Dendritic cell treated with granulocyte-macrophage colony-stimulating factor and Interleukin-4, amounts not matched to agents 40 ng/mL and 50 ng/mL, for 4 days (primary cell): ENCODE measurements at regions not wholly inside any gene's neighbourhood (a gene's known extent, or its start where the extent isn't known, plus 50 kb on each side); places are given as distances from the start of the nearest gene placed in this dataset.

ENCODE experiments used
- H3K27ac Mint-ChIP-seq: one replicate; pipeline ENCODE4 v1.8.0; 2022; ENCODE audit warnings: mild to moderate bottlenecking, mixed read lengths
- H3K27me3 Mint-ChIP-seq: one replicate; pipeline ENCODE4 v1.8.0; 2022; ENCODE audit warnings: mild to moderate bottlenecking, mixed read lengths
- H3K36me3 Mint-ChIP-seq: one replicate; pipeline ENCODE4 v1.8.0; 2022; ENCODE audit warnings: low read depth, mixed read lengths
- H3K4me1 Mint-ChIP-seq: one replicate; pipeline ENCODE4 v1.8.0; 2022; ENCODE audit warnings: low read depth, mixed read lengths
- H3K4me3 Mint-ChIP-seq: one replicate; pipeline ENCODE4 v1.8.0; 2022; ENCODE audit warnings: mild to moderate bottlenecking, moderate library complexity, mixed read lengths
- H3K9me3 Mint-ChIP-seq: one replicate; pipeline ENCODE4 v1.8.0; 2022; ENCODE audit warnings: mixed read lengths
- intact Hi-C: fragments of 100-400 bp; cut with micrococcal nuclease; formaldehyde crosslinking; loops from one replicate; pipeline ENCODE4 v1.15.0; 2022

DNA sequence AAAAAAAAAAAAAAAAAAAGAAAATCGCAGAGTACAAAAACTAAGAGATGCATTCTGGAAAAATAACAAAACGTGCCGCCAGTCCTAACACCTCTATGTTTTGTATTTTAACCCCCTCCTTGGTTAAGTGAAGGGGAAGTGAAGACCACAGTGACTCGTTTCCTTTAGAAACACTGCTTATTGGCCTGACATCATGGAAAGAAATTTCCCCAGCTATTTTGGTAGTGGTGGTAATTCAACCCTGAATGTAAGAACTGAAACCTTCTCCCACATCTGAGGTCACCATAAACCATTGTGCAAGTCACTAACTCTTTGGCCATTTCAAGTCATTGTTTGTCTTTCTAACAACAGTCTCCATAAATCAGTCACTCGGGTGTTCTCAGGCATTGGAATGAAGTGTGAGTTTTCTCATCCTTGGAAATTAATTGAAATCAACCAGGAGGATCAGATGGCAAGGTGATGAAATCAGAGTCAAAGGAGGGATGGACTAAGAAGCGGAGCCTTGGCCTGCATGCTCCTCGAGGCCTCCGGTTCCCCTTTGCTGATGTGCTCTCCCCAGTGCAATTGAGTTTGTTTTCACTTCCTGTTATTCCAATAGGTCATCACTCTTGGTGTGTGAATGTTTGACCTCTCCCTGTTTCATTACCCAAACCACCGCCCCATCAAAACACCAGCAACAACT is 443.9 kb downstream of the FGF9 start:
- peaks cover 52% of the 10 kb centered on the region for H3K27me3 Mint-ChIP-seq
- H3K4me3 Mint-ChIP-seq, result peak overlapping the region; percentile 34
- peaks cover 33% of the 10 kb centered on the region for H3K4me1 Mint-ChIP-seq
- H3K27ac Mint-ChIP-seq, result peak overlapping the region; percentile 96
- intact Hi-C loops, result loop anchor here (10.0 kb wide), 3 partner anchors 690 to 1260 kb away; no protein-coding TSS in a partner anchor
- H3K36me3 Mint-ChIP-seq, result no peaks in the 10 kb centered on the region
- H3K9me3 Mint-ChIP-seq, result peaks cover 8% of the 10 kb centered on the region

DNA sequence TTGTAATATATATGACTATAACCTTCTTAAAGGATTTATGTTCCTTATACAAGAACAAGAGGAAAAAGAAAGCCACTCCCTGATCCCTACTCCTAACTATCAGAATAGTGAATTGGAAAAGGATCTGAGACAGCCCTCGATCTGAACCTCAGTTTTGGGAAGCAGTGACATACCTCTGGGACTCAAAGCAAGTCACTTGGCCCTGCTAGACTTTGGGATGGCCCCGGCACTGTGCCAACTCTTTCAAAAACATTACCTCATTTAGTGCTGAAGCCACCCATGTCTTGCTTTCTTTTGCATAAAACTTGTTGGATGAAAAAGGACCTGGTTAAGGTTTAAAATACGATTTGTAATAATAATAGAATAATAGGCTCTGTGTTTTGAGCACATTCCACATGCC is 447.3 kb downstream of the FGF9 start:
- H3K36me3 Mint-ChIP-seq, result no peaks in the 10 kb centered on the region
- H3K4me1 Mint-ChIP-seq, result peaks cover 37% of the 10 kb centered on the region
- no peak overlapping the region for H3K27ac Mint-ChIP-seq
- no peak overlapping the region for H3K4me3 Mint-ChIP-seq
- peaks cover 5% of the 10 kb centered on the region for H3K9me3 Mint-ChIP-seq
- intact Hi-C loops, result loop anchor here (10.0 kb wide), 3 partner anchors 687 to 1257 kb away; no protein-coding TSS in a partner anchor
- H3K27me3 Mint-ChIP-seq, result peaks cover 48% of the 10 kb centered on the region

DNA sequence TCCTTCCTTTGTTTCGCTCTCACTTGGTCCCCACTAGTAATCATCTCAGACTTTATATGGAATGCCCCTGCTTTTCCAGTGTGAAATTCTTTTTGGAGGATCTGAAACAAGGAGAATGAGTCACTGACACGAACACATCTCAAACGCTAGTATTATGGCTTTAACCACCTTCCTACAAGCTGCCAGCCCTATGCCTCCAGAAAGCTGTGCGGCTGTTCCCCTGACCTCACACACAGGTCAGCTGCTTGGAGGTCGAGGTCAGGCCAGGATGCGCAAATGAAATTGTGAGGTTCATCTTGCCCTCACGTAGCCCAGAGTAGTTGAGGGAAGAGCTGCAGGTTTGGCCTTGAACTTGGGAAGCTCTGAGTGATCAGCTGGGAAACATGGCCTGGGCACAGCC is 449.8 kb downstream of the FGF9 start:
- Mint-ChIP-seq H3K9me3 (no peaks in the 10 kb centered on the region), H3K27ac (no peak overlapping the region), H3K36me3 (no peaks in the 10 kb centered on the region), H3K4me3 (no peak overlapping the region), H3K4me1 (peaks cover 14% of the 10 kb centered on the region), H3K27me3 (peaks cover 57% of the 10 kb centered on the region)
- intact Hi-C loops, result no loop called here

DNA sequence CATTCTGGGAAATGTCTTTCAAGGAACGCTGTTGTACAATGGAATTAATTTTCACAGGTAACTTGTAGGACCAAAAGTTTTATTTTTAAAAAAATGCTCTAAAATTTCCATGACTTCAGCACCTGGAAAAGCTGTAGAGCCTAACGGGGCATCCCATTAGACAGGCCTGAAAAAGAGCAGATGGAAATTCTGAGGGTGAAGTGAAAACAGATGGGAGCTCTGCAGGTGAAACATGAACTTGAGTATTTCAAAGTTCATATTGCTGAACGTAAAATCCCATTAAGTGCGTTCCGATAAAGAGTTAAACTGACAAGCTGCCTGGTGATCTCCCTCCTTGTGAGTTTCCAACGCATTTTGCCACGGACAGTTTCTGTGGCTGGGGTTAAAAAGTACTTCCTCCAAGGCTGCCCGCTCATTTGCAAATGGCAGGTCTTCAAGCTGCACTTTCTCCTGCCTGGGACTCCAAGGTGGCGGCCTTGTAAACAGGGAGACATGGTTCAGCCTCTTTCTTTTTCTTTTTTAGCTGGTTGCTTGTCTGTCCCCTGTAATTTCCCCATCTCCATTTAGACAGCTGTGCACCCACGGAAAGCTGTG is 450.4 kb downstream of the FGF9 start:
- Mint-ChIP-seq H3K27me3 (peaks cover 57% of the 10 kb centered on the region), H3K27ac (no peak overlapping the region), H3K36me3 (no peaks in the 10 kb centered on the region), H3K4me3 (no peak overlapping the region), H3K9me3 (no peaks in the 10 kb centered on the region), H3K4me1 (peaks cover 18% of the 10 kb centered on the region)
- intact Hi-C loops, result no loop called here

DNA sequence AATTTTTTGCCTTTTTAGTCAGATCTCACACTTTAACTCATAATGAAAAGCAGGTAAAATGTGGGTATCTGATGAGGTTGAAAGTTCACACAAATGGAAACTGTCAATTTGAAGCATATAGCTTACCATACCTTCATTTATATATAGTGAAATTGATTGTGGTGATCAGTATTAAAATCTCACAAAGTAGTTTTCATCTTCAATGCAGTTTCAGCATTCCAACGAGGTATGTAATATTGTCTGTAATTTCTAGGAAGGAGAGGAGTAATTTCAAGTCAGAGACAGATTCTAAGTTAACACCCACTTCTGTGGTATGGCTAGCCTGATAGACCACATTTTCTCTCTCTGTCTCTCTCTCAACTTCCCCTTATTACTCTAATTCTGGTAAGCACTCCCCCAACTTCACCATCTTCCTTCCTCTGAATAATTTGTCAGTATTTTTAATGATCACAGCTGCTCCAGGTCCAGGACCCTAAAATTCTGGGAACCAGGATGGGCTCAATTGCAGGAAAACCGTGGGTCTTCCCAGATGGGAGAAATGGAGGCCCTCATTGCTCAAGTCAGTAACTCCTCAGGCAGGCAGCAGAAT is 455.7 kb downstream of the FGF9 start:
- intact Hi-C loops, result loop anchor here (5.0 kb wide), 1 partner anchor 36 kb away; no protein-coding TSS in a partner anchor
- Mint-ChIP-seq H3K4me3 (no peak overlapping the region), H3K27ac (no peak overlapping the region)

DNA sequence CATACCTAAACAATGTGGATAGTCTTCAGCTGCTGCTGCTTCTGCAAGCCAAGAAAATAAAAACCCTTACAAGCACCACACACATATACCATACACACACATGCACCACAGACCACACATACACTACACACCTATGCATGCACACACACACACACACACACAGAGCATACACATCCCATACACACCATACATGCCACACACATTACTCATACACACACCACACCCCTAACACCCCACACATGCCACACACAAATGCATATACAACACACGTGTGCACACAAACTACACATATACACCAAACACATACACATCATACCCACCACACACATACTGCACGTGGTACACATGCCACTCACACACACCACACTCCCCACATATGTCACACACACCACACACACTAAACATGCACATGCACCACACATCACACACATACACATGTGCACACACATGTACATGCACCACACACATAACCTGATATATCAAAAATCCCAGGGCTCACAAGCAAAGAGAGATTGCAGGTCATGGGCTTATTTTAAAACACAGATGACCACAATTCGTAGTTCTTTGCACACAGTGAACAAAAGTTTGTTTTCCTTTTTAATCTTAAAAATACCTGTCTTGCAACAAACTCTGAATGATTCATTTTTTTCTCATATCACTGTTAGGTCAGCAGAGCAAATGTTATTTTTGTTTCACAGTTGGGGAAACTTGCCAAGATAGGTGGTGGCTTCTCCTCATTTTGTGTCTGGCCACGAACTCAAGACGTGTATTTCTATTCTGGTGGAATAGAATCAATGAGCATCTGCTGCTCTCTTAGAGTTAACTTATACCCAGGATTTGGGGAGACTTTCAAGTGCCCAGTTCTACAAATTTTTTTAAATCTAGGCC is 456.6 kb downstream of the FGF9 start:
- Mint-ChIP-seq H3K27me3 (peaks cover 37% of the 10 kb centered on the region), H3K9me3 (peaks cover 23% of the 10 kb centered on the region), H3K4me3 (no peak overlapping the region), H3K36me3 (no peaks in the 10 kb centered on the region), H3K4me1 (peaks cover 28% of the 10 kb centered on the region), H3K27ac (no peak overlapping the region)
- intact Hi-C loops, result loop anchor here (5.0 kb wide), 1 partner anchor 35 kb away; no protein-coding TSS in a partner anchor

More for the DNA sequence above, 455.7 kb downstream of the FGF9 start:
- Mint-ChIP-seq H3K4me1 (peaks cover 31% of the 10 kb centered on the region), H3K27me3 (peaks cover 40% of the 10 kb centered on the region), H3K9me3 (peaks cover 23% of the 10 kb centered on the region), H3K36me3 (no peaks in the 10 kb centered on the region)

GRCh38 chr13:22128441-22129408 is 457.9 kb downstream of the FGF9 start:
- Mint-ChIP-seq H3K4me1 (peaks cover 28% of the 10 kb centered on the region), H3K27ac (no peak overlapping the region), H3K4me3 (no peak overlapping the region), H3K36me3 (no peaks in the 10 kb centered on the region), H3K9me3 (peaks cover 23% of the 10 kb centered on the region), H3K27me3 (peaks cover 33% of the 10 kb centered on the region)
- intact Hi-C loops, result loop anchor here (5.0 kb wide), 1 partner anchor 34 kb away; no protein-coding TSS in a partner anchor

- peaks cover 28% of the 10 kb centered on the region for H3K4me1 Mint-ChIP-seq
- no peak overlapping the region for H3K4me3 Mint-ChIP-seq
- H3K27me3 Mint-ChIP-seq, result peaks cover 25% of the 10 kb centered on the region
- intact Hi-C loops, result no loop called here
- H3K27ac Mint-ChIP-seq, result no peak overlapping the region
- peaks cover 23% of the 10 kb centered on the region for H3K9me3 Mint-ChIP-seq
- no peaks in the 10 kb centered on the region for H3K36me3 Mint-ChIP-seq
Observed at GRCh38 chr13:22130254-22130653, 459.4 kb downstream of the FGF9 start.

- peaks cover 8% of the 10 kb centered on the region for H3K4me1 Mint-ChIP-seq
- no peaks in the 10 kb centered on the region for H3K36me3 Mint-ChIP-seq
- intact Hi-C loops, result no loop called here
- H3K4me3 Mint-ChIP-seq, result no peak overlapping the region
- peaks cover 15% of the 10 kb centered on the region for H3K9me3 Mint-ChIP-seq
- peaks cover 18% of the 10 kb centered on the region for H3K27me3 Mint-ChIP-seq
- no peak overlapping the region for H3K27ac Mint-ChIP-seq
Observed at GRCh38 chr13:22134261-22134660, 463.4 kb downstream of the FGF9 start.

DNA sequence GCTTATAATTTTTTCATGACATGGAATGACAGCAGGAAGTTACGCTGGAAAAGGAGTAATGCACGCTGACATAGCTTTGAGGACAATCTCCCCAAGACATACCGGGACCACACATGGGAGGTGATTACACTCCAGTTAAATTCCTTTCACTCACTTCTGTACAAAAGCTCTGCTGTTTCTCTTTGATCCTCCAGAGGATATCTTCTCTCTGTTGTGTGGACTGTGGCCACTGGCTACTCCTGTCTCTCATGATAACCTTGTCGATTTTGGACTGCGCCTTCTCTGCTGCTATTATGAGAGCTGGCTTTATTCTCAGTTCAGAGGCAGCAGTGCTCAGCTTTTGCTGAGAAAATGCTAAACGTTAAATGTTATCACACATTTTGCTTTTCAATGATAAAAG is 464.6 kb downstream of the FGF9 start:
- H3K36me3 Mint-ChIP-seq, result no peaks in the 10 kb centered on the region
- no peaks in the 10 kb centered on the region for H3K4me1 Mint-ChIP-seq
- peaks cover 7% of the 10 kb centered on the region for H3K9me3 Mint-ChIP-seq
- no peak overlapping the region for H3K4me3 Mint-ChIP-seq
- intact Hi-C loops, result no loop called here
- no peak overlapping the region for H3K27ac Mint-ChIP-seq
- peaks cover 17% of the 10 kb centered on the region for H3K27me3 Mint-ChIP-seq

DNA sequence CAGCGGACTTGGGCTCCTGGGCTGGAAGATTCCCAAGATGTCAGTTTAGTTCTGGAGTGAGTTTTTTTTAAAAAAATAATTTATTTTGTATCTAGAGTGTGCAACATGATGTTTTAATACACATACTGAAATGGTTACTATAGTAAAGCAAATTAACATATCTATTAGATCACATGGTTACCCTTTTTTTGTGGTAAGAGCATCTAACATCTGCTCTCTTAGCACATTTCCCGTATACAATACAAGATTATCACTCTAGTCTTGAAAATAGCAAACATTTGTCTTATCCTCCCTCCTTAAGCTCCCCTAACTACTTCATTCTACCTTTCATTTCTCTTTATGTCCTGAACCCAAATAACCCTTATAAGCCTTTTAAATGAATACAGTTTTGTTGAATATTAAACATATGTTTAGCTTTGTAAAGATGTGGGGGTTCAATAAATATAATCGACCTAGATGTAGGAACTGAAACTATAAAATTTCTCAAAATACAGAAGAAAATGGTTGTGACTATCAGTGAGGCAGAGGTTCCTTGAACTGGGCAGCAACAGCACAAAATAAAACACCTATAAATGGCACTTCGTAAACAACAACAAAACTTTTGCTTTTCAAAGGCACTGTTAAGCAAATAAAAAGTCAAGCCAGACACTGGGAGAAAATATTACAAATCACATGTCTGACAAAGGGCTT is 466.6 kb downstream of the FGF9 start:
- Mint-ChIP-seq H3K4me3 (no peak overlapping the region), H3K27me3 (peaks cover 13% of the 10 kb centered on the region), H3K27ac (no peak overlapping the region), H3K9me3 (no peaks in the 10 kb centered on the region), H3K4me1 (no peaks in the 10 kb centered on the region), H3K36me3 (no peaks in the 10 kb centered on the region)
- intact Hi-C loops, result no loop called here

GRCh38 chr13:22138947-22139346 is 468.1 kb downstream of the FGF9 start:
- Mint-ChIP-seq H3K4me3 (no peak overlapping the region), H3K36me3 (no peaks in the 10 kb centered on the region), H3K27me3 (peaks cover 11% of the 10 kb centered on the region), H3K4me1 (no peaks in the 10 kb centered on the region), H3K27ac (no peak overlapping the region), H3K9me3 (no peaks in the 10 kb centered on the region)
- intact Hi-C loops, result no loop called here
